NCI-H526 (cell line): ENCODE measurements at regions not wholly inside any gene's neighbourhood (a gene's known extent, or its start where the extent isn't known, plus 50 kb on each side); places are given as distances from the start of the nearest gene placed in this dataset.

ENCODE experiments used
- DNase-seq, 2 experiments: peaks; one replicate each; lab custom pipeline; 2025; lab: John Stamatoyannopoulos, UW

GRCh38 chr6:8659404-8660189, 224.3 kb upstream of the SLC35B3 start:
- no peak for DNase-seq

GRCh38 chr6:8658416-8658815, 223.1 kb upstream of the SLC35B3 start:
- DNase-seq = no peak

GRCh38 chr6:8657522-8657921, 222.2 kb upstream of the SLC35B3 start:
- no peak for DNase-seq

GRCh38 chr6:8655670-8656454, 220.5 kb upstream of the SLC35B3 start:
- no peak for DNase-seq

- DNase-seq = no peak
Observed at GRCh38 chr6:8652710-8653109, 217.4 kb upstream of the SLC35B3 start.

GRCh38 chr6:8651998-8652397, 216.7 kb upstream of the SLC35B3 start:
- DNase-seq = no peak

GRCh38 chr6:8645212-8645611, 209.9 kb upstream of the SLC35B3 start:
- DNase-seq = no peak

- no peak for DNase-seq
Observed at GRCh38 chr6:8644306-8644705, 209.0 kb upstream of the SLC35B3 start.

- no peak for DNase-seq
Observed at GRCh38 chr6:8642854-8643253, 207.5 kb upstream of the SLC35B3 start.

GRCh38 chr6:8642131-8642530, 206.8 kb upstream of the SLC35B3 start:
- DNase-seq = no peak

GRCh38 chr6:8639928-8640649, 204.7 kb upstream of the SLC35B3 start:
- DNase-seq = no peak

GRCh38 chr6:8637896-8638597, 202.7 kb upstream of the SLC35B3 start:
- DNase-seq = no peak

GRCh38 chr6:8633762-8634161, 198.4 kb upstream of the SLC35B3 start:
- DNase-seq = no peak

GRCh38 chr6:8628736-8629135, 193.4 kb upstream of the SLC35B3 start:
- no peak for DNase-seq

GRCh38 chr6:8628063-8628462, 192.7 kb upstream of the SLC35B3 start:
- no peak for DNase-seq

- no peak for DNase-seq
Observed at GRCh38 chr6:8627085-8627861, 191.9 kb upstream of the SLC35B3 start.

- DNase-seq = no peak
Observed at GRCh38 chr6:8624665-8625064, 189.3 kb upstream of the SLC35B3 start.

- DNase-seq = no peak
Observed at GRCh38 chr6:8623441-8623840, 188.1 kb upstream of the SLC35B3 start.

GRCh38 chr6:8619853-8620252, 184.5 kb upstream of the SLC35B3 start:
- no peak for DNase-seq

- peak; percentile 13 to 14 for DNase-seq
Observed at GRCh38 chr6:8619408-8619807, 184.1 kb upstream of the SLC35B3 start.

GRCh38 chr6:8608737-8609136, 173.4 kb upstream of the SLC35B3 start:
- DNase-seq = no peak
